Stimulated activated CD8-positive, alpha-beta memory T cell treated with anti-CD3 and anti-CD28 coated beads, Interleukin-12 subunit alpha, Interleukin-12 subunit beta, amount 100 ng/mL, for 1 hour (primary cell): ENCODE measurements at regions not wholly inside any gene's neighbourhood (a gene's known extent, or its start where the extent isn't known, plus 50 kb on each side); places are given as distances from the start of the nearest gene placed in this dataset.
"Not testable (repeated sequence)": the region's sequence is repeated elsewhere in the genome, so short reads cannot be mapped to it uniquely, and the experiment has no call there.

ENCODE experiments used
- DNase-seq: peaks from one replicate; pipeline ENCODE4 v3.0.0-alpha.2; 2020; ENCODE audit warnings: low read depth

DNA sequence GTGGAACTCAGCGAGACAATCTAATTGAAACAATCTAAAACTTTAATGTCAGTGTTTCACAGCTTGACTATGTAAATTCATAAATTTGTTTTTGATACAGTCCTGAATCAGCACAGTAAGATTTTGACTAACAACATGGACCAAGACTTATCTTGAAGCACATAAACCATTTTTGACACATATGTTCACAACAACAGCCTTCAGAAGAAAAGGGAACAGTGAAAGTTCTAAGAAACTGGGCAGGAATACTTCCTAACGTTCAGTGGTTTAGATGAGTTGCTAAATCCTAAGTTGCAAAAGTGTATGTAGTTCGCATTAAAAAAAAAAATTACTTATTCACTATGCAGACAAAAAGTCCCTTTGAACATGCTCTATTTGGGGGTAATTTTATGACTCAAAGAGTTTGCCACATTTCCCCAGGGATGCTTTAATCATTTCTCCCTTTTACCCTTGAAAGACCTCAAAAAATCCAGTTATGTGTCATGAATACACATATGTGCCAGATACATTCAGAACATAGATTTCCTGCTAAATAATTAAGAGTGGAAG, 120.2 kb downstream of the MRPL39 start:
- DNase-seq: no peak

DNA sequence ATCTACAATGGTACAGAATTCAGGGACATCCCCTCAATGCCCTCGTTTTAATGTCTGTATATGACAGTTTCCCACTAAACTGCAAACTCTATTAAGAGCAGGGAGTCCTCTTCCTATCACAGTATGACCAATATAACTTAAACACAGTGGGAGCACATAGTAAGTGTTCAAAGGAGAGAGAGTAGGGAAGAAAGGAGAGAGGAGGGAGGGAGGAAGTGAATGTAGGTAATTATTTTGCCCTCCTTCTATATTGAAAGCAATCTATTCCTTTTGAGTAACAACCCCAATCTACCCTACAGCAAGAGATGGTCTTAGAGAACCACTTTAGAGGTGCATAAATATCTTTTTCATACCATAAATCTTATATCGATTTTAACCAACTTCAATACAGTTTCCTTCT, 121.4 kb downstream of the MRPL39 start:
- DNase-seq: no peak

DNA sequence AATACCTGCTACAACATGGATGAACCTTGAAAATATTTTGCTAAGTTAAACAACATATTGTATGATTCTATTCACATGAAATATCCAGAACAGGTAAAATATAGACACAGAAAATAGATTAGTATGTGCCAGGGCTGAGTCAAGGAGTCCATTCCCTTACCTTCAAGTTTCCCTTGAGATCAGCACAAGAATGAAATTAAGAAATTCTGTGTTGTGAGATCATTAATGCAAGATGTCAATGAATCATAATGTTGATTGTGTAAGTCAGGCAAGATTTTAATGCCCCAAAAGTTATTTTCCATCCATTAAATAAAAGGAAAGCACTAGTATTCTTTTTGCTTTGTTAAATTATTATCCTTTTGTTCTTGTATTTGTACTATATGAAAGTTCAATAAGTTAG, 139.4 kb downstream of the MRPL39 start:
- no peak for DNase-seq

DNA sequence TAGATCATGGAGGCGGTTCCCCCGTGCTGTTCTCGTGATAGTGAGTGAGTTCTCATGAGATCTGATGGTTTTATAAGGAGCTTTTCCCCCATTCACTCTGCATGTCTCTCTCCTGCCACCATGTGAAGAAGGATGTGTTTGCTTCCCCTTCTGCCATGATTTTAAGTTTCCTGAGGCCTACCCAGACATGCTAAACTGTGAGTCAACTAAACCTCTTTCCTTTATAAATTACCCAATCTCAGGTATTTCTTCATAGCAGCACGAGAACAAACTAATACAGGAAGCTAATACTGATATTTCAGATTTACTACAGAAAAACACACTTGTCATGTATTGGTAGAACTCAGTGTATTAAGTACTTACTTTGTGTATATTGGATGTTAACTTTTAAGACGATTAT, 140.2 kb downstream of the MRPL39 start:
- DNase-seq: not testable (repeated sequence)

DNA sequence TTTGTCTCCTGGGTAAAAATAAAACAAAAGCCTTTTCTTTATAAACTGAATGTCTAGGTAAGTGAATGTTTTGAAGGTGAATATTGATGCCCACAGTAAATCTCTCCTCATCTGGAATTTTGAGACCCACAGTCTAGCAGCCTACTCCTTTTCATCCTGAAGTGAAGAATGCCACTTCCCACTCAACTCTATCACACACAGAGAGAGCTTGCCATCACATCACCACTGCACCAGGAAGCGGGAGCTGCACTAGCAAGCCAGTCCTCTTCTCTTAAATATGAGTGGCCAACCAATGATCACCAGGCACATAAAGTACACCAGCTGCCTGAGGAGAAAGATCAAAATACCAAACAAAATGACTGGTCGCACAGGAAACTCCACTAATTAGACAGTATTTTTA, 140.8 kb downstream of the MRPL39 start:
- no peak for DNase-seq

DNA sequence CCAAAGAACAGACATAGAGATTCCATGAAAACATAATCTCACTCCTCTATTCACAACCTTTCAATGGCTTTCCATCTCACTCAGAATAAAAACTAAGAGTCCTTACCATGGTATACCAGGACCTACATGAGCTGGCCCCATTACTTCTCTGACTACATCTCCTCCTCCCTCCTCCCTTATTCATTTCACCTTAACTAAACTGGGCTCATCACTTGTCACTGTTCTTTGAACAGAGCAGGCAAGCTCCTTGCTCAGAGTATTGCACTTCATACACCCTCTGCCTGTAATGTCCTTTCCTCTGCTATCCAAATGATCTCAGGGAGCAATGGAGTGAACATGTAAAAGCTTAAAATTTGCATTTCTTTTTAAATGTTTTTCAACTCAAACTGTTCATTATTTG, 142.0 kb downstream of the MRPL39 start:
- no peak for DNase-seq

DNA sequence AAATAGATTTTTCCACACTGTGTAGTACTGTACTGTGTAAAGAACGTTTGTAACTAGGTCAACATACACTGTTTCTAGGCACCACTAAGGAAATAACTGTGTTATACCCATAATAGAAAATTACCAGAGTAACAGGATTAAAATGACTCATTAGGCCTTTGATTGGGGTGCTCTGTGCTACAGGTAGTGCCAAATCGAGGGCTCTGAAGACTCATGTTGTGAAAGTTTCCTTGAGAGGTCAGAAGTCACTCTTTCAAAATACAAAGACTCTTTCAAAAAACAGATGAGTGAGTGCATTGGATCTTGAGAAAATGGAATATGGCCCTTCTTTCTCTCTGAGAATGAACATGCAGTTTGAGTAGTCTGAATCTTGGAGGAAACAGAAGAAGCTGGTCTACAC, 143.0 kb downstream of the MRPL39 start:
- DNase-seq: no peak

DNA sequence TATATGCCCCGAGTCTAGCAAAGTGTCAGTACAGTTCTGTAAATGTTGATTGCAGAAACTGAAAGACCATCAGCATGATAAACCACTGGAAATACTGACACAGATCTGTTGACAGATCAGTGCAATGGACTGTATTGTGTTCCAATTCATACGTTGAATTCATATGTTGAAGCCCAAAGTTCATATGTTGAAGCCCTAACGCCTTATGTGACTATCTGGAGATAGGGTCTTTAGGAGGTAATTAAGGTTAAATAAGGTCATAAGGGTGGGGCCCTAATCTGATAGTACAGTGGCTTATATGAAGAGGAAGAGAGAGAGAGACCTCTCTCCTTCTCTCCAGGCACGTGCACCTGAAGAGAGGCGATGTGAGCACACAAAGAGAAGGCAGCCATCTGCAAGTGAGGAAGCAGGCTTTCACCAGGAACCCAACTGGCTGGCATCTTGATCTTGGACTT, 144.7 kb downstream of the MRPL39 start:
- DNase-seq: no peak

DNA sequence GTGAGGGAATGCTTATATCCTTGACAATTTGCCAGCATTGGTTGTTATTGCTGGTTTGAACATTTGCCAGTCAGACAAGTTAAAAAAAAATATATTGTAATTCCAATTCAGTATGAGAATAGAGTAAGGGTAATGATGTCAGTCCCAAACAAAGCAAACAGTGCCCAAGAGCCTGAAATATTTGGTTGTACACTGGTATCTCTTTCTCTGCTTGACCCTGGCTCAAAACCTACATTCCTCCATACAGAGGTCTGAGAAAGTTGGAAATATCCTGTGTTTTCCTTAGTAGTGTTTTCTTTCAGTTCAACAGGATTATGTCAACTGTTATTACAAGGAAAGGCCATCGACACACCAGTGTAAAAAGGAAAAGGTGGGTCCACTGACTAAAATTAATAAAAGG, 145.6 kb downstream of the MRPL39 start:
- no peak for DNase-seq

DNA sequence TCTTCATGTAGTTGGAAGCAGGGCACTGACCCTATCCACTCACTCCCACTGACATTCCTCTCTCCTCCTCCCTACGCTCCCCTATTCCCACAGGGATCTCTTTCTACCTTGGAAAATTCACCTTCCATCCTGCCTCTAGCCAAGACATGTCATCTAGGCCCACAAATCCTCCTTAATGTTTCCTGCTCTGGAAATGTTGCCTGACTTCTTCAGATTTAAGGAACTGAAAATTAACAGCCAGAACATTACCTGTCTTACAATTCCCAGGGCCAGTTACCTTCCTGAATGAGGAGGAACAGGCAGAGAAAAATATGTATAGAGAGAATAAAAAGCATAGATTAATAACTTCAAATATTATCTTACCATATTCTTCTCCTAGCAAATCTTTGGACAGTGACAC, 147.3 kb downstream of the MRPL39 start:
- DNase-seq: no peak

DNA sequence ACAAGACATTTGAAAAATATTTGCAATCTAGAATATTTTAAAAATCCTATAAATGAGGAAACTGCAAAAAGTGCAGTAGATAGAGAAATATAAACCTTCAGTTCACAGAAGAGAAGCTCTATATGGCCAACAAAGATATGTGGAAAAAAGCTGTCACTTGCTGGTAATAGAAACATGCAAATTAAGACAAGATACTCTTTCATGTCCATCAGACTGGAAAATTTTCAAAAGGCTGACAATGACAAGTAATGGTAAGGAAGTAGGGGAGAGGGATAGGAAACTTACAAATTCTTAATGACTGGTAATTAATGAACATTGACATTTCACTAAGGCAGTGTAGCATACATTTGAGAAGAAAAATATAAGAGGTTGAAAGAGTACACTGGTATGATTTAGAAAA, 147.9 kb downstream of the MRPL39 start:
- DNase-seq: no peak

DNA sequence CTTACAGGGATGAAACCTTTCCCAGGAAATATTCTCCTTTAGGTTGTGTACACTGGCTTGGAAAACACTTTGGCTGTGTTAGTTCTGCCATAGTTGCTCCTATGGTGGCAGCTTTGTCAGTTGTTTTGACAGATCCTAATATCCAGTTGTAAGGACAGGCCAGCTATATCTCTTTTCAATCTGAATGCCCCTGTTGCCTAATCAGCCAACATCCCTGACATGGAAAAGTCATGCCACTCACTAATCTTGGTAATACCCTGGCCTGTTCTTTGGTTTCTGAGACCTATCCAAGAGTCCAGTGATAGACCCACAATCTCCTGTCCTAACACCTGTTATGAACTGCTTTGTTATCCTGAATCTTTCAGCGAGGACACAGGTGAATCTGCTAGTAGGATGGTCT, 148.8 kb downstream of the MRPL39 start:
- no peak for DNase-seq

DNA sequence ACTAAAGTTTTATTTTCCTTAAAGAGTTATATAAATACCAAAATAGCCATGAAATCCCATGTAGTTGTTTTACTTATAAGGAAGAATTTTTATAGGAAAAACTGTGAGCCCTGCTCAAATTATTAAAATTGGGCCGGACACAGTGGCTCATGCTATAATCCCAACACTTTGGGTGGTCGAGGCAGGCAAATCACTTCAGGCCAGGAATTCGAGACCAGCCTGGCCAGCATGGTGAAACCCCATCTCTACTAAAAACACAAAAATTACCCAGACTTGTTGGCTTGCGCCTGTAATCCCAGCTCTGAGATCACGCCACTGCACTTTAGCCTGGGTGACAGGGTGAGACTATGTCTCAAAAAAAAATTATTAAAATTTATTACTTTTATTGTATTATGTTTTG, 149.3 kb downstream of the MRPL39 start:
- no peak for DNase-seq

DNA sequence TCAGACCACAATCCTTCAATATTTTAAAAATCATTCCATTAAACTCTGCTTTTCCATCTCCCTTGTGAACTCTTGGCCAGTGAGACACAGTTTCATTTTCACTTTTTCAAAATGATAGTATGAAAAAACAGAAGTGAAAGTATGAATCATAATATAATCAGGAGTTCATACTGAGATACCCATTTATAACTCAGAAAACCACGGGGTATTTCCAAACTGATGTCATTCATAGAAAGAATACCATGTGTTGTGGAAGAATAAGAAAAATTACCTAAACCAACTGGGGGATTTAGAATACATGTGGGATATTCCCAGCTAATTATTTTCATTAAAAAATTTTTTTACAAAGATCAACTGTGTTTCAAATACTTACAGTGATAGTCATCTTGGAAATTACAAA, 149.9 kb downstream of the MRPL39 start:
- DNase-seq: no peak

DNA sequence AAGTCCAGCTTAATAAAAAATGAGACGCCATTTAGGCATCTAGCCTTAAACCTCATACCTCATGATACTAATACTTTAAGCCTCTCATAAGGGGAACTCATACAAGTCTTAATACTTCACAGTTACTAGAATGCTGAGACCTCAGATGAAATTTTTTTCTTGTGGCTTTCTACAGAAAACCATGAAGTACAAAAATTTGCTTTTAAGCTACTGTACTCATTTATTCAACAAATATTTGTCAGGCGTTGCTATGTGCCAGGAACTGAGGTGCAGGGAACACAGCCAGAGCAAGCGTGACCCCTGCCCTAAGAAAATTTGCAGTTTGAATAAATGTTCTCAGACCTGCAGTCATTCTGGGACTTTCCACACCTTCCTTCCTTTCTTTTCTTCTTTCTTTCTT, 150.6 kb downstream of the MRPL39 start:
- no peak for DNase-seq

DNA sequence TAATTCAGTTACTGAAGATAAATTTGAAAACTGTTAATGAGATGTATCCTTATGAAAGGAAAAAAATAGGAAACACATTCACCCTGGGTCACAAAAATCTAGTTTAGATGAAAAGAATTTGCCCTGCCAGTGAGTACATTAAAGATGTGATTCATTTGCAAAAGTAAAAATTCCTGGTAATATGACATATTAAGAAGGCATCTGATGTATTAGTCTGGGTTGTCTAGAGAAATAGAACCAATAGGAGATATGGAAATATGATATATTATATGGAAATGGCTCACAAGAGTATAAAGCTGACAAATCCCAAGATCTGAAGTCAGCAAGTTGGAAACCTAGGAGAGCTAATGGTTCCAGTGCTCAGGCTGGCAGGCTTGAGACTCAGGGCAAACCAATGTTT, 153.8 kb downstream of the MRPL39 start:
- DNase-seq: no peak

DNA sequence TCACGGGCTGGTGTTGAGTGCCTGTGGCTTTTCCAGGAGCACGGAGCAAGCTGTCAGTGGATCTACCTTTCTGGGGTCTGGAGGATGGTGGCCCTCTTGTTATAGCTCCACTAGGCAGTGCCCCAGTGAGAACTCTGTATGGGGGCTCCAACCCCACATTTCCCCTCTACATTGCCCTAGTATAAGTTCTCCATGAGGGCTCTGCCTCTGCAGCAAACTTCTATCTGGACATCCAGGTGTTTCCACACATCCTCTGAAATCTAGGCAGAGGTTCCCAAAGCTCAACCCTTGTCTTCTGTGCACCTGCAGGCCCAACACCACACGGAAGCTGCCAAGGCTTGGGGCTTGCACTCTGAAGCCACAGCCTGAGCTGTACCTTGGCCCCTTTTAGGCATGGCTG, 157.3 kb downstream of the MRPL39 start:
- DNase-seq: no peak

DNA sequence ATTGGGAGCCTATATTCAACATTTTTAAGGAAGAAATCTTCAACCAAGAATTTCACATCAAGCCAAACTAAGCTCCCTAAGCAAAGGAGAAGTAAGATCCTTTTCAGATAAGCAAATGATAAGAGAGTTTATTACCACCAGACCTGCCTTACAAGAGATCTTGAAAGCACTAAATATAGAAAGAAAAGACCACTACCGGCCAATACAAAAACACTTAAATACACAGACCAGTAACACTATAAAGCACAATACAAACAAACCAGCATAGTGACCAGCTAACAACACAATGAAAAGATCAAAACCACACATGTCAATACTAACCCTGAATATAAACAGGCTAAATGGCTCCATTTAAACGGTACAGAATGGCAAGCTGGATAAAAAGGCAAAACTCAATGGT, 165.4 kb downstream of the MRPL39 start:
- DNase-seq: no peak

DNA sequence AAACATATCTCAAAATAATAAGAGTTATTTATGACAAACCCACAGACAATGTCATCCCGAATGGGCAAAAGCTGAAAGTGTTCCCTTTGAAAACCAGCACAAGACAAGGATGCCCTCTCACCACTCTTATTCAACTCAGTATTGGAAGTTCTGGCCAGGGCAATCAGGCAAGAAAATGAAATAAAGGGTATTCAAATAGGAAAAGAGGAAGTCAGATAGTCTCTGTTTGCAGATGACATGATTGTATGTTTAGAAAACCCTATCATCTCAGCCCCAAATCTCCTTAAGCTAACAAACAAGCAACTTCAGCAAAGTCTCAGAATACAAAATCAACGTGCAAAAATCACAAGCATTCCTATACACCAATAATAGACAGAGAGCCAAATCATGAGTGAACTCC, 169.8 kb downstream of the MRPL39 start:
- DNase-seq: not testable (repeated sequence)

DNA sequence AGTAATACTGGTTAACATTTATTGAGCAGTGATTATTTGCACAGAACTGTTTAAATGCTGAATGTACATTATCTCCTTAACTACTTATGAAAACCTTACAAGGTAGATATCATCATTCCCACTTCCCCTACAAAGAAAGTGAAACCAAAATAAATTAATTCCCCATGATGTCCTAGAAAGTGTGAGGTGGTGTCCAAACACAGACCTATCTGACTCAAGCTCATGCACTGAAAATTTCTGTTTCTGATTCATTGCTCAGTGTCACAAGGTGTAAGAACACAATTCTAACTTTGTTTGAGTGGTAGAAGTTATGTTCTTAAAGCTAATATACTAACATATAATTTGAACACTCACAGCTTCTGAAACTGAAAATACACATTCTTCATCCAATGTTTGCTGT, 178.7 kb downstream of the MRPL39 start:
- no peak for DNase-seq

DNA sequence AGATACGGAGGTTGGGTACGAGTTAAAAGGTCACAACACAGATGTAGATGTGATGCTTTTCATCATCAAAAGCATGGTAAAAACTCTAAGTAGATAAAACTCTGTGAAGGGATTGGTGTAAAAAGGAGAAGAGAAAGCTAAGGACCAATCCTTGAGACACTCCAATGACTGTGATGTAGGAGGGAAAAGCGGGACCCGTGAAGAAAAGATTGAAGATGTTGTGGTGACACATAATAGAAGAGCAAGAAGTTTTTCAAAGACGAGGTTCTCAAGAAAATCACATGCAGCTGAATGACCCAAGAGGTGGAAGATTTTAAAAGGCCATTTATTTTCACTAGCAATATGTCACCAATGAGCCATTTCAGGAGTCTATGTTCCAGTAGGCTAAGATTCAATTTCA, 179.5 kb downstream of the MRPL39 start:
- no peak for DNase-seq

DNA sequence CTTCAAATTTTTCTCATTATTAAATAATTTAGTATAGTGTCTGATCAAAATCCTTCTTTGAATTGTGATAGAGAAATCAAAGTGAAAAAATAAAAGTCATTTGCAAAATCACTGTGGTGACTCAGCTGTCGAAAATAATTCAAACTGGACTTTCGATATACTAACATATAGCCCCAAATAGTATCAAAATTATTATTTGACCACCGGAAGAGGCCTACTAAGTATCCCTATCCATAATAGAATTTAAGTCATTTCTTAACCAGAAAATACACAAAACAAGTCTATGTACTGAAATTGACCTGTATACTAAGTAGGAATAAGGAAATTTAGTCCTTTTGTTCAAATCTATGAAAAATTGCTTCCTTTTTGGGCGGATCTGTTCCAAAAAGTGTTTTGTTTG, 180.7 kb downstream of the MRPL39 start:
- no peak for DNase-seq

DNA sequence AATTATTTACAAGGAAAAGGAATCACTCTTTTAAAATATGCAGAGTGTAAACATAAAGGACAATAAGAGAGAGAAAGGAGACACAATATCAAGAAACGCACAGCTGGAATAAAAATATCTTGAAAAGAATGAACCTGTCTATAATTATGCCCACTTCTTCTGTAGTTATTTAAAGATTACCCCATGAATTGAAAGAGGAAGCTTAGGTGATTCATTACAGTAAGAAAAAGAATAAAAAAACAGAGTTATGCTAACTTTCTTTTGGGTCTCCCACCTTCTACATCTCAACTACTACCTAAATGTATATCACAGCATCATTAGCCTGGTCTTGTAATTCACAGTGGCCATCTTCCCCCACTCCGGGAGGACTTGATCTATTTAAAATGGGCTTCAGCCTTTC, 182.1 kb downstream of the MRPL39 start:
- no peak for DNase-seq

DNA sequence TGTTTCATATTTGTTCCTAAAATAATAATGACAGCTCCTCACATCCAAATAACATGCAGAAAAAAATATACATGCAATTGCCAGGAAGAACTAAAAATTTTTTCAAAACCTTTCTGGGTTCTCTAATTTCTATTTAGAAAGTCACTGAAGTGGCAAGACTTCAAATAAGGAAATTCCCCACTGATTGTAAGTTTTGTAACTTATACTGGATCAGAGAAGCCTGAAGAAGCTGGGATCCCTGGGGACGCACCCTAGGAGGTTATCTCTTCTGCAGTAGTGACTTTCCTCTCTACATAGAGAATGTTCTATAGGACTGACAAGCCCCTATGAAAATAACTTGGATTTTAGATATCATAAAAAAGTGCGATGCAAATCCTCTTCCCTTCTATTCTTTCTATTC, 182.6 kb downstream of the MRPL39 start:
- no peak for DNase-seq

DNA sequence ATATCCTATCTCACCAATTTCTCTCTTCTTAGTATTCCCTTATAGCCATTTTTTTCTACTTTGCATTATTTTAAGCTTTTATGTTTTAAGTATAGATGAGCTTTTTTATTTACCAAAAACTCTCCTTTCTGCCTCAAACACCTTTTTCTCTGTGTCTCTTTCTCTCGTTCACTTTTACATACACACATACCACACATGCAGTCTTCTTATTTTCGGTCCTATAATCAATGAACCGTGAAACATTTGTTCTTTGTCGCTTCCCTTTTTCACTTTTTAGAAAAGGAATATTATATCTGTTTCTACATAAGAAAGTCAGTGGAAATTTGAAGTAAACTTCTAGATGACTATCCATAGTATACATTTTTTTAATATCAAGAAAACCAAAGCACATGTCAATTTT, 183.2 kb downstream of the MRPL39 start:
- no peak for DNase-seq
